GM18498 (cell line): ENCODE measurements at regions not wholly inside any gene's neighbourhood (a gene's known extent, or its start where the extent isn't known, plus 50 kb on each side); places are given as distances from the start of the nearest gene placed in this dataset.
A peak's percentile ranks its signal among the peaks of the same experiment; 100 is the strongest.

Experiments
- ATAC-seq: cut with Tn5 transposase; IDR thresholded peaks from one replicate; pipeline ENCODE4 v1.9.1; 2021; ENCODE audit warnings: mild to moderate bottlenecking, moderate library complexity; ENCODE audit not compliant: unreplicated experiment

- ATAC-seq, result no peak
Observed at GRCh38 chr3:804211-804610, 288.6 kb upstream of the CNTN6 start.

GRCh38 chr3:805326-805725 lies 287.5 kb upstream of the CNTN6 start:
- ATAC-seq, result no peak

- no peak for ATAC-seq
Observed at GRCh38 chr3:806006-806405, 286.8 kb upstream of the CNTN6 start.

DNA sequence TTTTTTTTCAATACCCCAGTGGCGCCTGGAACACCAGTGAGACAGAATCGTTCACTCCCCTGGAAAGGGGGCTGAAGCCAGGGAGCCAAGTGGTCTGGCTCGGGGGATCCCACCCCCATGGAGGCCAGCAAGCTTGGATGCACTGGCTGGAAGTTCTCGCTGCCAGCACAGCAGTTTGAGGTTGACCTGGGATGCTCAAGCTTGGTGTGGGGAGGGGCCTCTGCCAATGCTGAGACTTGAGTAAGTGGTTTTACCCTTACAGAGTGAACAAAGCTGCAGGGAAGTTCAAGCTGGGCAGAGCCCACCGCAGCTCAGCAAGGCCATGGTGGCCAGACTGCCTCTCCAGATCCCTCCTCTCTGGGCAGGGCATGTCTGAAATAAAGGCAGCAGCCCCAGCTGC lies 276.2 kb upstream of the CNTN6 start:
- no peak for ATAC-seq

- ATAC-seq, result no peak
Observed at GRCh38 chr3:834679-835078, 258.1 kb upstream of the CNTN6 start.

- no peak for ATAC-seq
Observed at GRCh38 chr3:835096-835495, 257.7 kb upstream of the CNTN6 start.

GRCh38 chr3:839981-840380 lies 252.8 kb upstream of the CNTN6 start:
- no peak for ATAC-seq

DNA sequence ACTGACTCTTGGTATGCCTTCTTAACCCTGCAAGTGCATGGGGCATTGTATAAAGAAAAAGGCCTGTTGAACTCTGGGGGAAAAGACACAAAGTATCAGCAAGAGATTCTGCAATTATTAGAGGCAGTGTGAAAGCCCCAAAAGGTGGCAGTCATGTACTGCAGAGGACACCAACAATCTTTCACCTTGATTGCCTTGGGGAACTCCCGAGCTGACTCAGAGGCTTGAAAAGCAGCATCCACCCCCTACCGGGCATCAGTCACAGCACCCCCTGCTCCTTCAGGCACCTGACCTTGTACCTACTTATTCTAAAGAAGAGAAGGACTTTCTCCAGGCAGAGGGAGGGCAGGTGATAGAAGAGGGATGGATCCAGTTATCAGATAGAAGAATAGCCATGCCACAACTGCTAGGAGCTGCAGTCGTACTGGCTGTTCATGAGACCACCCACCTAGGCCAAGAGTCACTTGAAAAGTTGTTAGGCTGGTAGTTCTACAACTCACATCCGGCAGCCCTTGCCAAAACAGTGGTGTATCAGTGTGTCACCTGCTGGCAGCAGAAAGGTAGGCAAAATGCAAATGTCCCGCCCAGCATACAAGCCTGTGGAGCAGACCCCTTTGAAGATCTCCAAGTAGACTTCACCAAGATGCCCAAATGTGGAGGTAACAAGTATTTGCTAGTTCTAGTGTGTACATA lies 241.6 kb upstream of the CNTN6 start:
- ATAC-seq, result peak; percentile 83

- ATAC-seq, result no peak
Observed at GRCh38 chr3:852033-852432, 240.8 kb upstream of the CNTN6 start.

GRCh38 chr3:853489-853888 lies 239.3 kb upstream of the CNTN6 start:
- ATAC-seq, result no peak

GRCh38 chr3:859135-859534 lies 233.7 kb upstream of the CNTN6 start:
- ATAC-seq, result no peak

- ATAC-seq, result no peak
Observed at GRCh38 chr3:861721-862120, 231.1 kb upstream of the CNTN6 start.

- ATAC-seq, result no peak
Observed at GRCh38 chr3:869269-869668, 223.6 kb upstream of the CNTN6 start.

DNA sequence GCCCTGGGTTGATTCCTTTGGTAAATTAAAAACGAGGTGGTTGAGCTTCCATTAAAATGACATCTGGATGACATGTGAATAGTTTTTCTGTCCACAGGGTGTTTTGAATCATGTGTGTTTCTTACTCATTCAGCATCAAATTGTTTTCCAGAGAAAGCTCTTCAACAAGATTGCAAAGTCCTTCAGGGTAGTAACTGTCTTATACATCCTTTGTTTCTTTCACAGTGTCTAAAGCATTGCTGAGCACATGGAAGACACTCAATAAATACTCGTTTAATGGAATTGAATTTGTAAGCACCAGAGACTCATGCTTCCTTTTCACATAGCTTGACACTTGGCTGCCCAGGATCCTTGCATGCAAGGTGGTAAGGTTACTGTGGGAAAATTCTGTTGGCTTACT lies 223.1 kb upstream of the CNTN6 start:
- ATAC-seq, result no peak

DNA sequence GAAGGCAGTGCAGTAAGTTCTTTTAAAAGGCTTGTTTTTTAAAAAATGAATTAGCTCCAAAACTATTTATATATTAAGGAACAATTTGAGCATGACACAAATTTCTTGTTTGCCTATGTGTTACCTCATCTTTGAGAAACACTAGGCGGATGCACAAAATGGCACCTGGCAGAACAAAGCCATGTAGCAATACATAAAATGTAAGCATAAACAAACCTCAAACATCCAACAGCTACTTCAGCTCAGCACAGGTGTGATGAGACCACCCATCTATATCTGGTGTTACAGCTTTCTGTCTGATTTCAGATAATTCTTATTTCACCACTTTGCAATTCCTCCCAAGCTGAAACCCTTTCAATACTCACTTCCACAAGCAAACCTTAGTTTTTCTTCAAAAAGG lies 221.2 kb upstream of the CNTN6 start:
- no peak for ATAC-seq

DNA sequence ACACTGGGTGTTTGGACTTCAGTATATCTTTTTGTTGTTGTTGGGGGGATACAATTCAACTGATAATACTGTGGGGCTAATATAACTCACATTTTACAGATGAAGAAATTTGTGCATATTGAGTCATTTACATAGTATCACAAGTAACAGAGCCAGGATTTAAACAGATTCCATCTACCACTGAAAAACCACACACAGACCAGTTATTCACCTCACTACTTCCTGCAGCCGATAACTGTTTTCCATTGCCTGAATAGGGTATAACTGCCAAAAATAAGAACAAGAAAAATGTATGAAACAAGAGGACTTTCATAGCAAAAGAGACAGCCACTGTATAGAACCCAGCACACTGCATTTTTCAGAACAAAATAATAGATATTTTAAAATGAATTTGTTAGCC lies 215.8 kb upstream of the CNTN6 start:
- ATAC-seq, result no peak

GRCh38 chr3:878746-879145 lies 214.1 kb upstream of the CNTN6 start:
- ATAC-seq, result no peak

- ATAC-seq, result no peak
Observed at GRCh38 chr3:880371-880770, 212.5 kb upstream of the CNTN6 start.

DNA sequence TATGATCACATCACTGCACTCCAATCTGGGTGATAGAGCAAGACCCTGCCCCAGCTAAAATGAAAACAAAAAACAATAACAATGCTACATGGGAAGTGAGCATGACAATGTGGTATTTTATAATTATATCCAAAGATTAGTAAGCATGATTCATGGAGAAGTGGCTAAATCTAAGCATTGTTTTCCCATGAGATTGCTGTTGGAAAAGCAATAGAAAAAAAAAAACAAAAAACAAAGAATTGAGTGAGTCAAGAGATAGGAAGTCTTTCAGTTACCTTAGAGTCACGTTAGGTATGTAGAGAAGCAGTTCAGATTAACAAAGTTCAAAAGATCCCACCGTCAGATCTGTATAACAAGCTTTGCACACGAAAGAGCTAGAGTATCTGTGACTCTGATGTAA lies 210.3 kb upstream of the CNTN6 start:
- no peak for ATAC-seq

GRCh38 chr3:901953-902778 lies 190.7 kb upstream of the CNTN6 start:
- ATAC-seq, result peak; percentile 58

GRCh38 chr3:905217-905616 lies 187.6 kb upstream of the CNTN6 start:
- ATAC-seq, result no peak

DNA sequence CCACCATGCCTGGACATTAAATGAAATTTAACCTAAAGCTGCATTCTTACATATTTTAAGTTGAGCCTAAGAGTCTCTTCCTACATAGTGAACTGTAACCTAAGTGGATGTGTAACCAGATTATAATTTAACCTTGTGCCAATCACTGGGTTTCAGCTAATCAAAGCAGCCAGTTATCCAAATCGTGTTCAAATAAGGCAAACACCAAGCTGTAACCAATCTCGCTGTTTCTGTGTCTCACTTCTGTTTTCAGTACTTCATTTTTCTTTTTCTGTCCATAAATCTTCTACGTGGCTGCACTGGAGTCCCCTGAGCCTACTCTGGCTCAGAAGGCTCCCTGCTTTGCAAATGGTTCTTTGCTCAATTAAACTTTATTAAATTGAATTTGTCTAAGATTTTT lies 186.1 kb upstream of the CNTN6 start:
- ATAC-seq, result no peak

DNA sequence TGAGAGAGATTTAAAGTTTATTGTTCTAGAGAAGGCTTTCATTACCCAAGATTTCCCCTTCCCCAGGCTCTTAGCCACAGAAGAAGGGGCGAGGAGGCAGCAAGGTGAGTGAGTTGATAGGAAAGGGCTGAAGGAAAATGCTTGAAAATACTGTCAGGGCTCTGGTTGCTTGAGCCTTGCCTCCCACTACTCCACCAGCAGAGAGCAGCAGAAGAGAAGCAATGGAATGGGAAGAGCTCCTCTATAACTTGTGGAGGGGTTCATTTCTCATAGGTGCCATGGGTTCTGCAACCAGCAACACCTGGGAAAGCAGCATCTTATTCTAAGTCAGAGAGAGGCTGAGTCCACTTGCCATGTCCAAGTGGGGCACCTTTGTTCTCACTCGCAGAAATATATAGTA lies 184.0 kb upstream of the CNTN6 start:
- no peak for ATAC-seq
